ENCODE measurements at regions not wholly inside any gene's neighbourhood (a gene's known extent, or its start where the extent isn't known, plus 50 kb on each side); places are given as distances from the start of the nearest gene placed in this dataset.

GRCh38 chr19:31562966-31563612 lies 213.9 kb upstream of the TSHZ3 start:
- DNase-seq, result no peak

- no peak for DNase-seq
These were observed 218.5 kb upstream of the TSHZ3 start for GRCh38 chr19:31567776-31568175.

- no peak for DNase-seq
These were observed 219.5 kb upstream of the TSHZ3 start for GRCh38 chr19:31568724-31569123.

- DNase-seq, result no peak
These were observed 221.5 kb upstream of the TSHZ3 start for GRCh38 chr19:31570718-31571117.

- no peak for DNase-seq
These were observed 223.1 kb upstream of the TSHZ3 start for GRCh38 chr19:31572102-31572975.

- DNase-seq, result no peak
These were observed 223.7 kb upstream of the TSHZ3 start for GRCh38 chr19:31572976-31573298.

GRCh38 chr19:31574251-31574973 lies 225.2 kb upstream of the TSHZ3 start:
- DNase-seq, result no peak

- DNase-seq, result no peak
These were observed 226.7 kb upstream of the TSHZ3 start for GRCh38 chr19:31575846-31576335.

- no peak for DNase-seq
These were observed 229.1 kb upstream of the TSHZ3 start for GRCh38 chr19:31578326-31578725.

GRCh38 chr19:31583148-31583547 lies 233.9 kb upstream of the TSHZ3 start:
- DNase-seq, result no peak

- no peak for DNase-seq
These were observed 237.0 kb upstream of the TSHZ3 start for GRCh38 chr19:31586282-31586681.

GRCh38 chr19:31589109-31589508 lies 239.9 kb upstream of the TSHZ3 start:
- no peak for DNase-seq

GRCh38 chr19:31591258-31591657 lies 242.0 kb upstream of the TSHZ3 start:
- DNase-seq, result no peak

- no peak for DNase-seq
These were observed 243.2 kb upstream of the TSHZ3 start for GRCh38 chr19:31592456-31592855.

- no peak for DNase-seq
These were observed 245.5 kb upstream of the TSHZ3 start for GRCh38 chr19:31594701-31595100.

GRCh38 chr19:31595521-31595920 lies 246.3 kb upstream of the TSHZ3 start:
- DNase-seq, result no peak

GRCh38 chr19:31596751-31597150 lies 247.5 kb upstream of the TSHZ3 start:
- no peak for DNase-seq

- DNase-seq, result no peak
These were observed 248.4 kb upstream of the TSHZ3 start for GRCh38 chr19:31597616-31598015.

GRCh38 chr19:31598730-31599238 lies 249.5 kb upstream of the TSHZ3 start:
- no peak for DNase-seq

GRCh38 chr19:31600731-31601295 lies 251.6 kb upstream of the TSHZ3 start:
- no peak for DNase-seq

GRCh38 chr19:31601855-31602254 lies 252.6 kb upstream of the TSHZ3 start:
- no peak for DNase-seq

- DNase-seq, result no peak
These were observed 253.3 kb upstream of the TSHZ3 start for GRCh38 chr19:31602548-31602947.

GRCh38 chr19:31604493-31605040 lies 255.3 kb upstream of the TSHZ3 start:
- DNase-seq, result no peak

Data from CD4-positive, alpha-beta T cell treated with Interleukin-17A for 4 hours (primary cell).